ENCODE measurements at regions not wholly inside any gene's neighbourhood (a gene's known extent, or its start where the extent isn't known, plus 50 kb on each side); places are given as distances from the start of the nearest gene placed in this dataset.

GRCh38 chr15:39426552-39427532 is 154.0 kb upstream of the THBS1 start:
- no peak for TF ChIP-seq CTCF (IDR thresholded peaks at IDR 0.05 in 4 of 5, conservative IDR thresholded peaks at IDR 0.05 in 1 of 5)
- no peak for TF ChIP-seq POLR2A (IDR thresholded peaks at IDR 0.05)
